ENCODE measurements at regions not wholly inside any gene's neighbourhood (a gene's known extent, or its start where the extent isn't known, plus 50 kb on each side); places are given as distances from the start of the nearest gene placed in this dataset.

GRCh38 chr12:13561923-13562322 is 365.4 kb downstream of the EMP1 start:
- TF ChIP-seq FOXP2 (optimal IDR thresholded peaks at IDR 0.05; ENCODE audit: borderline replicate concordance, extremely low read depth, extremely low read length, insufficient read depth) (no peak), POLR2AphosphoS5 (IDR thresholded peaks at IDR 0.05; ENCODE audit: low read depth, low read length) (no peak), TAF1 (IDR thresholded peaks at IDR 0.05; ENCODE audit: borderline replicate concordance, insufficient read depth, low read length) (no peak), SIN3A (IDR thresholded peaks at IDR 0.05; ENCODE audit: borderline replicate concordance, insufficient read depth, low read length) (no peak), REST (IDR thresholded peaks at IDR 0.05; ENCODE audit: insufficient read depth in 1 of 2, low read depth in 2 of 2, low read length in 2 of 2) (no peak)

GRCh38 chr12:13559318-13559978 is 362.9 kb downstream of the EMP1 start:
- TF ChIP-seq REST (IDR thresholded peaks at IDR 0.05; ENCODE audit: insufficient read depth in 1 of 2, low read depth in 2 of 2, low read length in 2 of 2) (no peak), TAF1 (IDR thresholded peaks at IDR 0.05; ENCODE audit: borderline replicate concordance, insufficient read depth, low read length) (no peak), FOXP2 (optimal IDR thresholded peaks at IDR 0.05; ENCODE audit: borderline replicate concordance, extremely low read depth, extremely low read length, insufficient read depth) (no peak), SIN3A (IDR thresholded peaks at IDR 0.05; ENCODE audit: borderline replicate concordance, insufficient read depth, low read length) (no peak), POLR2AphosphoS5 (IDR thresholded peaks at IDR 0.05; ENCODE audit: low read depth, low read length) (no peak)

- TF ChIP-seq REST (IDR thresholded peaks at IDR 0.05; ENCODE audit: insufficient read depth in 1 of 2, low read depth in 2 of 2, low read length in 2 of 2) (no peak), TAF1 (IDR thresholded peaks at IDR 0.05; ENCODE audit: borderline replicate concordance, insufficient read depth, low read length) (no peak), SIN3A (IDR thresholded peaks at IDR 0.05; ENCODE audit: borderline replicate concordance, insufficient read depth, low read length) (no peak), FOXP2 (optimal IDR thresholded peaks at IDR 0.05; ENCODE audit: borderline replicate concordance, extremely low read depth, extremely low read length, insufficient read depth) (no peak), POLR2AphosphoS5 (IDR thresholded peaks at IDR 0.05; ENCODE audit: low read depth, low read length) (no peak)
These were observed 356.3 kb downstream of the EMP1 start for GRCh38 chr12:13552830-13553229.

GRCh38 chr12:13547283-13547682 is 350.8 kb downstream of the EMP1 start:
- TF ChIP-seq TAF1 (IDR thresholded peaks at IDR 0.05; ENCODE audit: borderline replicate concordance, insufficient read depth, low read length) (no peak), FOXP2 (optimal IDR thresholded peaks at IDR 0.05; ENCODE audit: borderline replicate concordance, extremely low read depth, extremely low read length, insufficient read depth) (no peak), POLR2AphosphoS5 (IDR thresholded peaks at IDR 0.05; ENCODE audit: low read depth, low read length) (no peak), REST (IDR thresholded peaks at IDR 0.05; ENCODE audit: insufficient read depth in 1 of 2, low read depth in 2 of 2, low read length in 2 of 2) (no peak), SIN3A (IDR thresholded peaks at IDR 0.05; ENCODE audit: borderline replicate concordance, insufficient read depth, low read length) (no peak)

All from PFSK-1 (cell line).